Panc1 (cell line): ENCODE measurements at regions not wholly inside any gene's neighbourhood (a gene's known extent, or its start where the extent isn't known, plus 50 kb on each side); places are given as distances from the start of the nearest gene placed in this dataset.

Experiments used
- ATAC-seq: fragments of 200-7000 bp; cut with Tn5 transposase; 2 replicates; pipeline ENCODE4 v1.9.1; 2020; ENCODE audit warnings: mild to moderate bottlenecking, moderate library complexity
- BruUV-seq: library from RNA; stranded (reverse); fragments of 400-500 nt; replicated peaks from 2 replicates; lab custom pipeline; 2021; lab: Mats Ljungman, UMichigan
- CTCF ChIA-PET: fragments of 300-600 bp; sonication (Branson Sonifier 250); formaldehyde crosslinking; loops from one replicate; lab custom pipeline; 2022; ENCODE audit warnings: antibody characterized with exemption; lab: Charles Lee
- POLR2A ChIA-PET: fragments of 300-600 bp; sonication (Branson Sonifier 250); formaldehyde crosslinking; loops from one replicate; lab custom pipeline; 2022; ENCODE audit warnings: antibody characterized with exemption; lab: Charles Lee
- DNase-seq: peaks from one replicate; pipeline ENCODE4 v3.0.0-alpha.2; 2010; ENCODE audit warnings: low read depth, low spot score
- H3K27ac ChIP-seq: 2 replicates; pipeline ENCODE4 v1.5.1; 2011; ENCODE audit warnings: mild to moderate bottlenecking, low read length, inconsistent platforms
- H3K27me3 ChIP-seq: fragments of 200-500 bp; sonication (Bioruptor generic); 2 replicates; pipeline ENCODE4 v1.6.0; 2014; ENCODE audit warnings: low read length, inconsistent platforms; ENCODE audit not compliant: control insufficient read depth, insufficient read depth
- H3K36me3 ChIP-seq: fragments of 200-500 bp; sonication (Bioruptor generic); 2 replicates; pipeline ENCODE4 v1.5.1; 2014; ENCODE audit warnings: inconsistent platforms, mild to moderate bottlenecking, low read length, moderate library complexity; ENCODE audit not compliant: control insufficient read depth, insufficient read depth
- H3K4me1 ChIP-seq: 2 replicates; pipeline ENCODE4 v1.5.1; 2011; ENCODE audit warnings: inconsistent platforms, mild to moderate bottlenecking, low read length, moderate library complexity; ENCODE audit not compliant: control insufficient read depth, insufficient read depth
- H3K4me3 ChIP-seq, 2 experiments: 2 replicates each; pipeline ENCODE4 v1.5.1; 2011 to 2012; ENCODE audit warnings: low read depth in 2 of 2, low read length in 2 of 2, mild to moderate bottlenecking in 2 of 2, inconsistent platforms in 1 of 2, moderate library complexity in 1 of 2
- H3K9me3 ChIP-seq: fragments of 200-500 bp; sonication (Bioruptor generic); 2 replicates; pipeline ENCODE4 v1.5.1; 2014; ENCODE audit warnings: low read depth, mild to moderate bottlenecking, inconsistent platforms, low read length, moderate library complexity; ENCODE audit not compliant: control insufficient read depth, insufficient read depth
- POLR2AphosphoS5 ChIP-seq: IDR thresholded peaks from 2 replicates; pipeline ENCODE4 v1.6.1; 2012; ENCODE audit warnings: mild to moderate bottlenecking, low read depth, low read length, moderate library complexity
- SIN3A ChIP-seq: IDR thresholded peaks from 2 replicates; pipeline ENCODE4 v1.6.1; 2012; ENCODE audit warnings: low read depth, mild to moderate bottlenecking, low read length, moderate library complexity, borderline replicate concordance; ENCODE audit not compliant: insufficient read depth
- TCF7L2 ChIP-seq: IDR thresholded peaks from 2 replicates; pipeline ENCODE4 v1.6.1; 2011; ENCODE audit warnings: mild to moderate bottlenecking, low read depth, low read length, inconsistent platforms
- in situ Hi-C: cut with HindIII; loops from 2 replicates; pipeline ENCODE4 v1.10.0; 2016; ENCODE audit warnings: low sequenced_read_pairs, low pct_unique_long_range_greater_than_20kb
- intact Hi-C: fragments of 100-400 bp; cut with micrococcal nuclease; formaldehyde crosslinking; loops from one replicate; pipeline ENCODE4 v1.10.0; 2022; ENCODE audit not compliant: unreplicated experiment
- TF ChIP-seq, protein P1 (sequence below): fragments of 450-650 bp; IDR thresholded peaks from 2 replicates; pipeline ENCODE4 v1.5.1; 2017; ENCODE audit warnings: mild to moderate bottlenecking
- TF ChIP-seq, protein P2 (sequence below), 2 experiments: IDR thresholded peaks; 2 replicates each; pipeline ENCODE4 v1.6.1; 2011 to 2012; ENCODE audit warnings: low read depth in 2 of 2, control low read depth in 1 of 2, low read length in 1 of 2, mild to moderate bottlenecking in 1 of 2, moderate library complexity in 1 of 2; ENCODE audit not compliant: insufficient read depth in 1 of 2

DNA sequence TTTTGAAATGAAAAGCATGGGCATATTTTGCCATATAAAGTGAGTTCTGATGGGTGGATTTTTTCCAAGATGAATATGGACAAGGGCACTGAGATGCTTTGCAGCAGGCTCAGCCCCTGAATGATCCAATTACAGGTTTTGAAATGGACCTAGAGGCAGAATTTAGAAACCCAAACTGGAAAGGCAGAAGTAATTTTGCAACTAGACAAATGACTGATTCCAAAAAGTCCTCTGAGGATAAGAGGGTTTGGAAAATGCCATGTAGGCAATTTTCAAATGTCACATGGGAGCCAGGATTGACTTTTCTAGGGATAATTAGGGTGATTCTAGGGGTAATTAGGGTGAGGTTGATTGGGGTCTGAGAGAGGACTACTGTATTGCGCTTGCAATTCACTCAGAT lies 148.9 kb upstream of the ZNF648 start:
- no peak overlapping the region for H3K27ac ChIP-seq
- no peak for ATAC-seq
- ChIA-PET CTCF (no interaction called here), POLR2A (no interaction called here)
- no TSS peak for BruUV-seq
- no peaks in the 10 kb centered on the region for H3K27me3 ChIP-seq
- in situ Hi-C loops (no loop called here), intact Hi-C loops (no loop called here)
- DNase-seq, result no peak
- H3K4me1 ChIP-seq, result no peaks in the 10 kb centered on the region
- TF ChIP-seq POLR2AphosphoS5 (no peak), SIN3A (no peak), TCF7L2 (no peak)
- TF ChIP-seq, protein P1, sequence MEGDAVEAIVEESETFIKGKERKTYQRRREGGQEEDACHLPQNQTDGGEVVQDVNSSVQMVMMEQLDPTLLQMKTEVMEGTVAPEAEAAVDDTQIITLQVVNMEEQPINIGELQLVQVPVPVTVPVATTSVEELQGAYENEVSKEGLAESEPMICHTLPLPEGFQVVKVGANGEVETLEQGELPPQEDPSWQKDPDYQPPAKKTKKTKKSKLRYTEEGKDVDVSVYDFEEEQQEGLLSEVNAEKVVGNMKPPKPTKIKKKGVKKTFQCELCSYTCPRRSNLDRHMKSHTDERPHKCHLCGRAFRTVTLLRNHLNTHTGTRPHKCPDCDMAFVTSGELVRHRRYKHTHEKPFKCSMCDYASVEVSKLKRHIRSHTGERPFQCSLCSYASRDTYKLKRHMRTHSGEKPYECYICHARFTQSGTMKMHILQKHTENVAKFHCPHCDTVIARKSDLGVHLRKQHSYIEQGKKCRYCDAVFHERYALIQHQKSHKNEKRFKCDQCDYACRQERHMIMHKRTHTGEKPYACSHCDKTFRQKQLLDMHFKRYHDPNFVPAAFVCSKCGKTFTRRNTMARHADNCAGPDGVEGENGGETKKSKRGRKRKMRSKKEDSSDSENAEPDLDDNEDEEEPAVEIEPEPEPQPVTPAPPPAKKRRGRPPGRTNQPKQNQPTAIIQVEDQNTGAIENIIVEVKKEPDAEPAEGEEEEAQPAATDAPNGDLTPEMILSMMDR, result no peak
- TF ChIP-seq, protein P2, sequence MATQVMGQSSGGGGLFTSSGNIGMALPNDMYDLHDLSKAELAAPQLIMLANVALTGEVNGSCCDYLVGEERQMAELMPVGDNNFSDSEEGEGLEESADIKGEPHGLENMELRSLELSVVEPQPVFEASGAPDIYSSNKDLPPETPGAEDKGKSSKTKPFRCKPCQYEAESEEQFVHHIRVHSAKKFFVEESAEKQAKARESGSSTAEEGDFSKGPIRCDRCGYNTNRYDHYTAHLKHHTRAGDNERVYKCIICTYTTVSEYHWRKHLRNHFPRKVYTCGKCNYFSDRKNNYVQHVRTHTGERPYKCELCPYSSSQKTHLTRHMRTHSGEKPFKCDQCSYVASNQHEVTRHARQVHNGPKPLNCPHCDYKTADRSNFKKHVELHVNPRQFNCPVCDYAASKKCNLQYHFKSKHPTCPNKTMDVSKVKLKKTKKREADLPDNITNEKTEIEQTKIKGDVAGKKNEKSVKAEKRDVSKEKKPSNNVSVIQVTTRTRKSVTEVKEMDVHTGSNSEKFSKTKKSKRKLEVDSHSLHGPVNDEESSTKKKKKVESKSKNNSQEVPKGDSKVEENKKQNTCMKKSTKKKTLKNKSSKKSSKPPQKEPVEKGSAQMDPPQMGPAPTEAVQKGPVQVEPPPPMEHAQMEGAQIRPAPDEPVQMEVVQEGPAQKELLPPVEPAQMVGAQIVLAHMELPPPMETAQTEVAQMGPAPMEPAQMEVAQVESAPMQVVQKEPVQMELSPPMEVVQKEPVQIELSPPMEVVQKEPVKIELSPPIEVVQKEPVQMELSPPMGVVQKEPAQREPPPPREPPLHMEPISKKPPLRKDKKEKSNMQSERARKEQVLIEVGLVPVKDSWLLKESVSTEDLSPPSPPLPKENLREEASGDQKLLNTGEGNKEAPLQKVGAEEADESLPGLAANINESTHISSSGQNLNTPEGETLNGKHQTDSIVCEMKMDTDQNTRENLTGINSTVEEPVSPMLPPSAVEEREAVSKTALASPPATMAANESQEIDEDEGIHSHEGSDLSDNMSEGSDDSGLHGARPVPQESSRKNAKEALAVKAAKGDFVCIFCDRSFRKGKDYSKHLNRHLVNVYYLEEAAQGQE (IDR thresholded peaks at IDR 0.05; ENCODE audit: insufficient read depth in 1 of 2, low read depth in 2 of 2, low read length in 1 of 2), result no peak
- H3K36me3 ChIP-seq, result no peaks in the 10 kb centered on the region
- no peaks in the 10 kb centered on the region for H3K9me3 ChIP-seq
- H3K4me3 ChIP-seq, result no peak overlapping the region

DNA sequence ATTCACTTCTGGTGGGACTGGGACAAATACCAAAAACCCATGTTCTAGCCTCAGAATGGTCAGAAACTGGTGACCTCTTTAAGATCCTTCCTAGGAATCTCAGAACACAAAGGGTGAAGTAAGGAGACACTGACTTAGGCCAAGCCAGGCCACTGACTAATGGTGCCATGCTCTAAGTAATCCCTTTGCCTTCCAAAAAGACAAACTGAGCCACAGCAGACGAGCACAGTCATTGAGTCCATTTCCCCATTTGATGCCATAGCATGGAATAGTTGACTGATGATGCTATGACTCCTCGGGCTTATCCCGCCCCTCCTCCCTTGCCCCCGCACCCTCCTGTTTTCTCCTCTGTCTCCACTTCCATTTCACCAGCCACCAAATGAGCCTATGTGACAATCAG lies 145.8 kb upstream of the ZNF648 start:
- intact Hi-C loops, result no loop called here
- H3K4me1 ChIP-seq, result no peaks in the 10 kb centered on the region
- ATAC-seq (no peak), DNase-seq (no peak)
- H3K27me3 ChIP-seq, result no peaks in the 10 kb centered on the region
- H3K36me3 ChIP-seq, result no peaks in the 10 kb centered on the region
- ChIA-PET CTCF (no interaction called here), POLR2A (no interaction called here)
- no TSS peak for BruUV-seq
- no peaks in the 10 kb centered on the region for H3K9me3 ChIP-seq
- in situ Hi-C loops, result no loop called here
- no peak overlapping the region for H3K27ac ChIP-seq
- no peak for TF ChIP-seq TCF7L2
- TF ChIP-seq, protein P2 (IDR thresholded peaks at IDR 0.05; ENCODE audit: insufficient read depth in 1 of 2, low read depth in 2 of 2, low read length in 1 of 2), result no peak
- TF ChIP-seq, protein P1, result no peak
- TF ChIP-seq SIN3A, result no peak
- TF ChIP-seq POLR2AphosphoS5, result no peak
- no peak overlapping the region for H3K4me3 ChIP-seq
